Mesendoderm (in vitro differentiated cells): ENCODE measurements at regions not wholly inside any gene's neighbourhood (a gene's known extent, or its start where the extent isn't known, plus 50 kb on each side); places are given as distances from the start of the nearest gene placed in this dataset.

Source experiments
- DNase-seq: peaks from one replicate; pipeline ENCODE4 v3.0.0; 2013
- H2AK5ac ChIP-seq: 2 replicates; pipeline ENCODE4 v1.6.1; 2013; ENCODE audit warnings: low read length, inconsistent platforms
- H2BK120ac ChIP-seq: 2 replicates; pipeline ENCODE4 v1.6.1; 2013; ENCODE audit warnings: low read depth, mild to moderate bottlenecking, low read length, moderate library complexity, mixed read lengths
- H2BK15ac ChIP-seq: replicated peaks from 2 replicates; pipeline ENCODE4 v1.6.1; 2013; ENCODE audit warnings: low read depth, mild to moderate bottlenecking, moderate library complexity
- H2BK5ac ChIP-seq: 2 replicates; pipeline ENCODE4 v1.6.1; 2013; ENCODE audit warnings: low read length, inconsistent platforms
- H3K18ac ChIP-seq: 2 replicates; pipeline ENCODE4 v1.6.1; 2013; ENCODE audit warnings: mild to moderate bottlenecking, low read length, mixed read lengths
- H3K23ac ChIP-seq: one replicate; pipeline ENCODE4 v1.6.1; 2013; ENCODE audit warnings: low read length
- H3K27ac ChIP-seq: 2 replicates; pipeline ENCODE4 v1.5.1; 2013; ENCODE audit warnings: low read depth, mild to moderate bottlenecking, inconsistent platforms, low read length, moderate library complexity
- H3K27me3 ChIP-seq: 2 replicates; pipeline ENCODE4 v1.6.1; 2013; ENCODE audit warnings: low read length, control low read depth, mild to moderate bottlenecking, inconsistent platforms; ENCODE audit not compliant: insufficient read depth, poor library complexity
- H3K36me3 ChIP-seq: 2 replicates; pipeline ENCODE4 v1.6.1; 2013; ENCODE audit warnings: low read length, inconsistent platforms; ENCODE audit not compliant: control insufficient read depth, insufficient read depth
- H3K4ac ChIP-seq: one replicate; pipeline ENCODE4 v1.6.1; 2013; ENCODE audit warnings: low read depth, mild to moderate bottlenecking, low read length, moderate library complexity
- H3K4me1 ChIP-seq: 2 replicates; pipeline ENCODE4 v1.6.1; 2013; ENCODE audit warnings: low read depth, low read length, inconsistent platforms; ENCODE audit not compliant: control insufficient read depth
- H3K4me2 ChIP-seq: 2 replicates; pipeline ENCODE4 v1.6.1; 2013; ENCODE audit warnings: low read length
- H3K4me3 ChIP-seq: 2 replicates; pipeline ENCODE4 v1.5.1; 2013; ENCODE audit warnings: mild to moderate bottlenecking, low read length
- H3K56ac ChIP-seq: one replicate; pipeline ENCODE4 v1.6.1; 2013; ENCODE audit warnings: low read length
- H3K79me1 ChIP-seq: 2 replicates; pipeline ENCODE4 v1.6.1; 2013; ENCODE audit warnings: low read length, inconsistent platforms
- H3K79me2 ChIP-seq: 2 replicates; pipeline ENCODE4 v1.6.1; 2013; ENCODE audit warnings: mild to moderate bottlenecking, low read length; ENCODE audit not compliant: control insufficient read depth, insufficient read depth
- H3K9ac ChIP-seq: 2 replicates; pipeline ENCODE4 v1.6.1; 2013; ENCODE audit warnings: low read length, inconsistent platforms
- H4K5ac ChIP-seq: one replicate; pipeline ENCODE4 v1.6.1; 2013; ENCODE audit warnings: low read length
- H4K8ac ChIP-seq: one replicate; pipeline ENCODE4 v1.6.1; 2013; ENCODE audit warnings: low read depth, mild to moderate bottlenecking, control low read depth, low read length, moderate library complexity
- WGBS: extraction: QIAGEN DNeasy Blood & Tissue Kit; methylation state at CpG from one replicate; pipeline ENCODE4 v1.1.7; 2013; ENCODE audit warnings: low lambda C conversion rate, missing lambda C conversion rate; ENCODE audit not compliant: insufficient coverage; ENCODE audit errors: extremely low coverage; 5-methylcytosine and 5-hydroxymethylcytosine counted together

DNA sequence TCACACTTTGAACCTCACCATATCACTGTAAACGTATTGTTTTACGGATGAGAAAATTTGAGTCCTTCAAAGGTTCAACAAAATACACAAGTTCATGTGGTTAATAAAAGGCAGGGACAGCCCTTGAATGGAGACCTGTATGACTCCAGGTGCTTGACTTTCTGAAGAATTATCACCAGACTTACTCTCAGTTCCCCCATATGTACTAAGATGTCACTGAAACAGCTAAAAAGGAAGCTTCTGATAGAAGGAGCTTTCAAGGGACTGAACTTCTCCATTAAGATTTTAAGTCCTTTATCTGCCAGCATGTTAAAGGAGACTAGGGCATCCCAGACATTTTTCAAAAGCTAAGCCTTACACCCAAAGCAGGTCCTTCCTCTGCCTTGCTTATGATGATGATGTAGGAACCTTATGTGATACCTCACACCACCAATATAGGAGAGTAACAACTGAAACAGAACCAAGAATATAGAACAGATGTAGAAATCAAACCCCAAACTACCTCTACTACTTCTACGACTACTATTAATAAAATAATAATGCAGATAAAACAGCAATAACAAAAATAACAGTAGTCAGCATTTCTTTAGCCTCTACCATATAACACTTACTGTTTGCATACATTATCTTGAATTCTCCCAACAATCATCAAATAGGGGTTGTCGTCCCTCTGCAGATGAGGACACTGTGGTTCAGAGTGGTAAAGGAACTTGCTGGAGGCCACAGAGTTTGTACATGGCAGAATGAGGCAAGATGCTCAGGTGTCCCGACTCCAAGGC lies 273.9 kb downstream of the ELAVL2 start:
- no peak for DNase-seq
- no peak overlapping the region for H2BK5ac ChIP-seq
- WGBS, result no CpG with 5 or more reads among the region's 5 CpGs

GRCh38 chr9:23552876-23553601 lies 273.0 kb downstream of the ELAVL2 start:
- Histone ChIP-seq H3K9ac (no peak overlapping the region), H3K36me3 (no peaks in the 10 kb centered on the region), H3K56ac (no peak overlapping the region), H3K27me3 (no peaks in the 10 kb centered on the region), H4K8ac (no peak overlapping the region), H3K4me2 (no peak overlapping the region), H3K4ac (no peak overlapping the region), H2BK5ac (no peak overlapping the region), H3K79me1 (no peaks in the 10 kb centered on the region), H3K27ac (no peak overlapping the region), H3K4me3 (no peak overlapping the region), H2BK15ac (no peak overlapping the region), H3K23ac (no peak overlapping the region), H2AK5ac (no peak overlapping the region), H3K4me1 (no peaks in the 10 kb centered on the region), H2BK120ac (no peak overlapping the region), H3K18ac (no peak overlapping the region), H4K5ac (no peak overlapping the region), H3K79me2 (no peaks in the 10 kb centered on the region)
- no CpG with 5 or more reads among the region's 8 CpGs for WGBS
- DNase-seq, result no peak

More for the DNA sequence above, 273.9 kb downstream of the ELAVL2 start:
- Histone ChIP-seq H2BK120ac (no peak overlapping the region), H3K36me3 (no peaks in the 10 kb centered on the region), H3K27ac (no peak overlapping the region), H4K5ac (no peak overlapping the region), H3K27me3 (no peaks in the 10 kb centered on the region), H3K79me1 (no peaks in the 10 kb centered on the region), H4K8ac (no peak overlapping the region), H3K9ac (no peak overlapping the region), H3K18ac (no peak overlapping the region), H2BK15ac (no peak overlapping the region), H3K4me2 (no peak overlapping the region), H3K4me3 (no peak overlapping the region), H2AK5ac (no peak overlapping the region), H3K79me2 (no peaks in the 10 kb centered on the region), H3K56ac (no peak overlapping the region), H3K4me1 (no peaks in the 10 kb centered on the region), H3K4ac (no peak overlapping the region), H3K23ac (peak overlapping the region; percentile 19)

DNA sequence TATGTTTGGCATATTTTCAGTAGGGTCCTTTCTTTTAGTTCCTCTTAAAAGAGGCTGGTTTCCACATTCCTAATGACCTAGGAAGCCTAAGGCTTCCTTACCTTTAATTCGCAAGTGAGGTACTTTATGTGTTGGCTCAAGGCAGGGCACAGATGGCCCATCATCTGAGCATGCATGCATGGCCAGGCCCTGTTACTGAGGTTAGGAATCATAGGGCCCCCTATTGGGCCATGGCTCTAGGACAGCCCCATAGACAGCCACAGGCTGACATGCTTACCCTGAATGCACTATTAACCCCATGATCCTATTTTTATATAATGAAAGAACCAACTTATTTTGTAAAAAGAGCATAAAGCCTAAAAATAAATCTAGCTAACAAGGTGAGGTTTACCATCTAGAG lies 271.4 kb downstream of the ELAVL2 start:
- Histone ChIP-seq H3K4me3 (no peak overlapping the region), H2BK15ac (no peak overlapping the region)

DNA sequence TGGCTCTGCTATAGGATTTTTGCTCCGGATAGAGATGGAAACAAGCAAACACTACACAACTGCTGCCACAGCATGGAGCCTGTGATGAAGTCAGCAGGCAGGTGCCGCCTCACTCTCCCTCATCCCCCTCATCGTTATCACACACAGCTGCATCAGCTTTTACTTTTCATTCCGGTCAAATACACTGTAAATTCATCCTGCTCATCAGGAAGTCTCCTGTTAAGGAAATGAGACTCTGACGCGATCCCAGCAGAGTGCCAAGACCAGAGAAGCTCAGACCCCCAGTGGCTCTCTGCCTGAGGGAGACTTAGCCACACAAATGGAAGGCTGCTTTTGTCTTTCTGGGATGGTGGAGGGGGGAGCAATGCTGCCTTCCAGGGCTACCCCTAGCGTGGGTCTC lies 270.2 kb downstream of the ELAVL2 start:
- Histone ChIP-seq H2AK5ac (no peak overlapping the region), H3K4me3 (no peak overlapping the region), H3K4me1 (no peaks in the 10 kb centered on the region), H2BK5ac (no peak overlapping the region), H3K4ac (no peak overlapping the region), H3K4me2 (no peak overlapping the region), H3K27ac (no peak overlapping the region), H4K5ac (no peak overlapping the region), H3K36me3 (no peaks in the 10 kb centered on the region), H3K18ac (no peak overlapping the region), H3K27me3 (no peaks in the 10 kb centered on the region), H3K23ac (no peak overlapping the region), H3K79me1 (no peaks in the 10 kb centered on the region), H3K79me2 (no peaks in the 10 kb centered on the region), H3K56ac (no peak overlapping the region), H2BK120ac (no peak overlapping the region), H3K9ac (no peak overlapping the region), H2BK15ac (no peak overlapping the region), H4K8ac (no peak overlapping the region)
- no CpG with 5 or more reads among the region's 7 CpGs for WGBS
- DNase-seq, result peak; percentile 30

More for the DNA sequence above, 271.4 kb downstream of the ELAVL2 start:
- H3K56ac ChIP-seq, result no peak overlapping the region
- no peak overlapping the region for H4K5ac ChIP-seq
- no CpG with 5 or more reads among the region's 1 CpG for WGBS
- no peak overlapping the region for H2AK5ac ChIP-seq
- no peak for DNase-seq
- no peak overlapping the region for H3K4ac ChIP-seq
- H3K79me2 ChIP-seq, result no peaks in the 10 kb centered on the region
- H3K18ac ChIP-seq, result no peak overlapping the region
- no peaks in the 10 kb centered on the region for H3K36me3 ChIP-seq
- no peak overlapping the region for H3K9ac ChIP-seq
- no peaks in the 10 kb centered on the region for H3K79me1 ChIP-seq
- no peak overlapping the region for H2BK5ac ChIP-seq
- no peak overlapping the region for H3K23ac ChIP-seq
- H3K27ac ChIP-seq, result no peak overlapping the region
- H4K8ac ChIP-seq, result no peak overlapping the region
- no peak overlapping the region for H3K4me2 ChIP-seq
- H2BK120ac ChIP-seq, result no peak overlapping the region
- no peaks in the 10 kb centered on the region for H3K4me1 ChIP-seq
- H3K27me3 ChIP-seq, result no peaks in the 10 kb centered on the region

DNA sequence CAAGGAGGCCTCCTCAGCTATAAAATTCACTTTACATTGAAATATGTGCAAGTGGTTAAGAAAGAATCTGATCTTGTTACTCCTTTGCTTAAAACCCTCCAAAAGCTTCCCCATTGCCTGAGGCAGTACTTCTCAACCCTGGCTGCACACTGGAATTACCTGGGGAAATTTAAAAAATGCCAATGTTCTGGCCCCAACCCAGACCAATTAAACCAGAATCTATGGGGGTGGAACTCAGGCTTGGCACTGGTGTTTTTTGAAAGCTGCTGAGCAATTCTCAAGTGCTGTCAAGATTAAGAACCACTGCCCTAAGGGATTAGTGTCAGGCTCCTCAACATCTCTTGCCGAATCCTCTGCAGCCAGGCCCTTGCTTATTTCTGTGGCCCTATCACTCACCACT lies 269.6 kb downstream of the ELAVL2 start:
- no peak overlapping the region for H3K56ac ChIP-seq
- no CpG with 5 or more reads among the region's 1 CpG for WGBS
- H3K36me3 ChIP-seq, result no peaks in the 10 kb centered on the region
- no peak overlapping the region for H3K9ac ChIP-seq
- H3K4me3 ChIP-seq, result no peak overlapping the region
- DNase-seq, result no peak
- no peaks in the 10 kb centered on the region for H3K27me3 ChIP-seq
- H3K27ac ChIP-seq, result no peak overlapping the region
- H3K4ac ChIP-seq, result no peak overlapping the region
- no peak overlapping the region for H3K4me2 ChIP-seq
- H2AK5ac ChIP-seq, result no peak overlapping the region
- H3K79me1 ChIP-seq, result no peaks in the 10 kb centered on the region
- no peak overlapping the region for H4K5ac ChIP-seq
- no peaks in the 10 kb centered on the region for H3K4me1 ChIP-seq
- H2BK120ac ChIP-seq, result no peak overlapping the region
- H2BK5ac ChIP-seq, result no peak overlapping the region
- H4K8ac ChIP-seq, result no peak overlapping the region
- H3K79me2 ChIP-seq, result no peaks in the 10 kb centered on the region
- no peak overlapping the region for H3K23ac ChIP-seq
- no peak overlapping the region for H2BK15ac ChIP-seq
- H3K18ac ChIP-seq, result no peak overlapping the region
